HCT116 (cell line): ENCODE measurements at regions not wholly inside any gene's neighbourhood (a gene's known extent, or its start where the extent isn't known, plus 50 kb on each side); places are given as distances from the start of the nearest gene placed in this dataset.

Experiments used
- ATAC-seq: fragments of 200-7000 bp; cut with Tn5 transposase; 2 replicates; pipeline ENCODE4 v1.9.1; 2020; ENCODE audit warnings: mild to moderate bottlenecking, moderate library complexity
- BruUV-seq: library from RNA; stranded (reverse); fragments of 400-500 nt; replicated peaks from 2 replicates; lab custom pipeline; 2021; lab: Mats Ljungman, UMichigan
- CTCF ChIA-PET: fragments of 300-600 bp; sonication (Branson Sonifier 250); formaldehyde crosslinking; loops from one replicate; lab custom pipeline; 2021; ENCODE audit warnings: antibody characterized with exemption; lab: Charles Lee
- POLR2A ChIA-PET: fragments of 300-600, 350-600 bp; sonication (Branson Sonifier 250); formaldehyde crosslinking; loops from one replicate; lab custom pipeline; 2021; ENCODE audit warnings: antibody characterized with exemption; lab: Charles Lee
- RAD21 ChIA-PET, 2 experiments: fragments of 300-600 bp; sonication (Branson Sonifier 250); formaldehyde crosslinking; loops; one replicate each; lab custom pipeline; 2023; ENCODE audit warnings: low total read pairs in 2 of 2; ENCODE audit not compliant: uncharacterized antibody in 2 of 2, unreplicated experiment in 2 of 2, low non-redundant PET in 1 of 2; lab: Charles Lee
- DNase-seq: peaks from one replicate; pipeline ENCODE4 v3.0.0-alpha.2; 2010; ENCODE audit warnings: low read depth, low spot score
- H2AFZ ChIP-seq: fragments of 200-600 bp; shearing (Covaris generic), sonication (generic); 2 replicates; pipeline ENCODE4 v1.6.1; 2017; ENCODE audit warnings: low read depth, mixed run types, mixed read lengths, antibody characterized with exemption, low read length; ENCODE audit not compliant: poor library complexity, severe bottlenecking
- H3K27ac ChIP-seq: 2 replicates; pipeline ENCODE4 v1.5.1; 2012; ENCODE audit warnings: low read depth, low read length
- H3K27me3 ChIP-seq: fragments of 200-600 bp; sonication (generic); 2 replicates; pipeline ENCODE4 v1.6.1; 2016; ENCODE audit warnings: mixed run types, low read length, mixed read lengths; ENCODE audit not compliant: insufficient read depth
- H3K36me3 ChIP-seq, 2 experiments: fragments of 200-500 bp in 1 of 2; fragments of 200-600 bp in 1 of 2; sonication (Bioruptor generic) in 1 of 2; sonication (generic) in 1 of 2; 2 replicates each; pipeline versions ENCODE4 v1.5.1 to v1.6.1; 2014 to 2016; ENCODE audit warnings: low read length in 2 of 2, inconsistent platforms in 1 of 2, mixed read lengths in 1 of 2, mixed run types in 1 of 2; ENCODE audit not compliant: insufficient read depth in 2 of 2, control insufficient read depth in 1 of 2
- H3K4me1 ChIP-seq, 2 experiments: fragments of 200-600 bp in 1 of 2; sonication (generic) in 1 of 2; 2 replicates each; pipeline versions ENCODE4 v1.5.1 to v1.6.1; 2012 to 2017; ENCODE audit warnings: low read length in 2 of 2, inconsistent platforms in 1 of 2, mild to moderate bottlenecking in 1 of 2, mixed read lengths in 1 of 2, mixed run types in 1 of 2, moderate library complexity in 1 of 2; ENCODE audit not compliant: insufficient read depth in 2 of 2, control insufficient read depth in 1 of 2
- H3K4me2 ChIP-seq: fragments of 200-600 bp; sonication (generic); 2 replicates; pipeline ENCODE4 v1.6.1; 2017; ENCODE audit warnings: mixed run types, low read length, mixed read lengths
- H3K4me3 ChIP-seq, 2 experiments: fragments of 200-600 bp in 1 of 2; sonication (generic) in 1 of 2; replicated peaks in 1 of 2; 2 replicates each; pipeline ENCODE4 v1.5.1; 2011 to 2016; ENCODE audit warnings: low read length in 2 of 2, control low read depth in 1 of 2, low read depth in 1 of 2, mild to moderate bottlenecking in 1 of 2, mixed read lengths in 1 of 2, mixed run types in 1 of 2
- H3K79me2 ChIP-seq: fragments of 200-600 bp; sonication (generic); 2 replicates; pipeline ENCODE4 v1.6.1; 2017; ENCODE audit warnings: mild to moderate bottlenecking, mixed run types, low read length, moderate library complexity, mixed read lengths; ENCODE audit not compliant: insufficient read depth
- H3K9ac ChIP-seq: fragments of 200-600 bp; sonication (generic); 2 replicates; pipeline ENCODE4 v1.6.1; 2016; ENCODE audit warnings: low read length, mixed read lengths
- H3K9me2 ChIP-seq: fragments of 200-600 bp; sonication (generic), shearing (Covaris generic); 2 replicates; pipeline ENCODE4 v1.6.1; 2017; ENCODE audit warnings: mixed run types, mild to moderate bottlenecking, moderate library complexity; ENCODE audit not compliant: insufficient read depth
- H3K9me3 ChIP-seq, 2 experiments: fragments of 200-500 bp in 1 of 2; fragments of 200-600 bp in 1 of 2; sonication (Bioruptor generic) in 1 of 2; sonication (generic) in 1 of 2; 2 replicates each; pipeline ENCODE4 v1.6.1; 2014 to 2017; ENCODE audit warnings: low read length in 2 of 2, mixed read lengths in 2 of 2, inconsistent platforms in 1 of 2, low read depth in 1 of 2, mild to moderate bottlenecking in 1 of 2, mixed run types in 1 of 2, moderate library complexity in 1 of 2; ENCODE audit not compliant: control insufficient read depth in 1 of 2, insufficient read depth in 1 of 2
- H4K20me1 ChIP-seq: fragments of 200-600 bp; sonication (generic), shearing (Covaris generic); 2 replicates; pipeline ENCODE4 v1.6.1; 2017; ENCODE audit warnings: mixed run types, mild to moderate bottlenecking, moderate library complexity; ENCODE audit not compliant: insufficient read depth
- ATF3 ChIP-seq: IDR thresholded peaks from 2 replicates; pipeline ENCODE4 v1.6.1; 2012
- CEBPB ChIP-seq: IDR thresholded peaks from 2 replicates; pipeline ENCODE4 v1.6.1; 2012; ENCODE audit warnings: low read depth
- CTCF ChIP-seq, 3 experiments: fragments of 200-600 bp in 1 of 3; sonication (generic) in 1 of 3; IDR thresholded peaks in 2 of 3; conservative IDR thresholded peaks in 1 of 3; 2 replicates each; pipeline ENCODE4 v1.5.1; 2012 to 2017; ENCODE audit warnings: low read depth in 2 of 3, low read length in 2 of 3, antibody characterized with exemption in 1 of 3, borderline replicate concordance in 1 of 3, control low read depth in 1 of 3, mild to moderate bottlenecking in 1 of 3, mixed read lengths in 1 of 3, mixed run types in 1 of 3, moderate library complexity in 1 of 3; ENCODE audit not compliant: insufficient read depth in 1 of 3
- POLR2A ChIP-seq: IDR thresholded peaks from 2 replicates; pipeline ENCODE4 v1.7.0; 2011; ENCODE audit warnings: borderline replicate concordance; ENCODE audit not compliant: insufficient read depth, insufficient read length; ENCODE audit errors: extremely low read depth
- POLR2AphosphoS5 ChIP-seq: IDR thresholded peaks from 2 replicates; pipeline ENCODE4 v1.6.1; 2011; ENCODE audit warnings: mild to moderate bottlenecking, low read depth, low read length, moderate library complexity
- SIN3A ChIP-seq: IDR thresholded peaks from 2 replicates; pipeline ENCODE4 v1.6.1; 2012; ENCODE audit warnings: low read depth
- TCF7L2 ChIP-seq: IDR thresholded peaks from 2 replicates; pipeline ENCODE4 v1.7.0; 2011; ENCODE audit warnings: borderline replicate concordance, inconsistent platforms; ENCODE audit not compliant: insufficient read depth, insufficient read length; ENCODE audit errors: extremely low read depth
- ZBTB33 ChIP-seq: IDR thresholded peaks from 2 replicates; pipeline ENCODE4 v1.6.1; 2011; ENCODE audit warnings: mild to moderate bottlenecking, low read length, moderate library complexity; ENCODE audit not compliant: insufficient replicate concordance; ENCODE audit errors: extremely low read depth
- intact Hi-C: fragments of 100-400 bp; cut with micrococcal nuclease; formaldehyde crosslinking; loops from 2 replicates; pipeline ENCODE4 v1.10.0; 2022

GRCh38 chr5:117204926-117205869, 630.6 kb upstream of the SEMA6A start:
- RAD21 ChIA-PET: no interaction called here
- Histone ChIP-seq H3K27ac (no peak overlapping the region), H3K4me2 (no peak overlapping the region), H3K4me3 (no peak overlapping the region), H3K9me3 (no peaks in the 10 kb centered on the region), H3K36me3 (no peaks in the 10 kb centered on the region), H3K9me2 (no peaks in the 10 kb centered on the region), H3K27me3 (no peaks in the 10 kb centered on the region), H3K4me1 (no peaks in the 10 kb centered on the region), H3K79me2 (no peaks in the 10 kb centered on the region), H3K9ac (no peak overlapping the region), H2AFZ (no peak overlapping the region), H4K20me1 (no peaks in the 10 kb centered on the region)
- ATAC-seq (no peak), DNase-seq (no peak)
- intact Hi-C loops: no loop called here
- POLR2A ChIA-PET: no interaction called here
- BruUV-seq: no TSS peak
- CTCF ChIA-PET: no interaction called here
- TF ChIP-seq POLR2A: no peak
- TF ChIP-seq ZBTB33: no peak
- TF ChIP-seq ATF3: no peak
- no peak for TF ChIP-seq TCF7L2
- TF ChIP-seq CEBPB: no peak
- no peak for TF ChIP-seq CTCF (IDR thresholded peaks at IDR 0.05 in 2 of 3, conservative IDR thresholded peaks at IDR 0.05 in 1 of 3; ENCODE audit: borderline replicate concordance in 1 of 3, insufficient read depth in 1 of 3, low read depth in 2 of 3, low read length in 2 of 3)
- no peak for TF ChIP-seq POLR2AphosphoS5
- no peak for TF ChIP-seq SIN3A
